WERI-Rb-1 (cell line): ENCODE measurements at regions not wholly inside any gene's neighbourhood (a gene's known extent, or its start where the extent isn't known, plus 50 kb on each side); places are given as distances from the start of the nearest gene placed in this dataset.

ENCODE experiments used
- DNase-seq: peaks from one replicate; pipeline ENCODE4 v3.0.0-alpha.2; 2020
- H3K27ac ChIP-seq: fragments of 250-450 bp; sonication (Bioruptor Pico); 2 replicates; pipeline ENCODE4 v1.5.1; 2020; ENCODE audit warnings: mild to moderate bottlenecking, moderate library complexity
- H3K27me3 ChIP-seq: fragments of 250-450 bp; sonication (Bioruptor Pico); 2 replicates; pipeline ENCODE4 v1.5.1; 2021; ENCODE audit warnings: mild to moderate bottlenecking, low read depth, moderate library complexity; ENCODE audit not compliant: insufficient read depth, severe bottlenecking
- H3K36me3 ChIP-seq: fragments of 250-450 bp; sonication (Bioruptor Pico); 2 replicates; pipeline ENCODE4 v1.5.1; 2020; ENCODE audit warnings: mild to moderate bottlenecking, moderate library complexity
- H3K4me3 ChIP-seq: 2 replicates; pipeline ENCODE4 v1.5.1; 2011; ENCODE audit warnings: low read depth, mild to moderate bottlenecking, control low read depth, low read length
- H3K9me3 ChIP-seq: fragments of 250-450 bp; sonication (Bioruptor Pico); 2 replicates; pipeline ENCODE4 v1.5.1; 2021; ENCODE audit warnings: mild to moderate bottlenecking, moderate library complexity; ENCODE audit not compliant: severe bottlenecking
- TF ChIP-seq, protein P1 (sequence below): IDR thresholded peaks from 2 replicates; pipeline ENCODE4 v1.5.1; 2011; ENCODE audit warnings: low read depth, mild to moderate bottlenecking, control low read depth, inconsistent platforms, low read length

- no peaks in the 10 kb centered on the region for H3K36me3 ChIP-seq
- no peak overlapping the region for H3K27ac ChIP-seq
- TF ChIP-seq, protein P1, sequence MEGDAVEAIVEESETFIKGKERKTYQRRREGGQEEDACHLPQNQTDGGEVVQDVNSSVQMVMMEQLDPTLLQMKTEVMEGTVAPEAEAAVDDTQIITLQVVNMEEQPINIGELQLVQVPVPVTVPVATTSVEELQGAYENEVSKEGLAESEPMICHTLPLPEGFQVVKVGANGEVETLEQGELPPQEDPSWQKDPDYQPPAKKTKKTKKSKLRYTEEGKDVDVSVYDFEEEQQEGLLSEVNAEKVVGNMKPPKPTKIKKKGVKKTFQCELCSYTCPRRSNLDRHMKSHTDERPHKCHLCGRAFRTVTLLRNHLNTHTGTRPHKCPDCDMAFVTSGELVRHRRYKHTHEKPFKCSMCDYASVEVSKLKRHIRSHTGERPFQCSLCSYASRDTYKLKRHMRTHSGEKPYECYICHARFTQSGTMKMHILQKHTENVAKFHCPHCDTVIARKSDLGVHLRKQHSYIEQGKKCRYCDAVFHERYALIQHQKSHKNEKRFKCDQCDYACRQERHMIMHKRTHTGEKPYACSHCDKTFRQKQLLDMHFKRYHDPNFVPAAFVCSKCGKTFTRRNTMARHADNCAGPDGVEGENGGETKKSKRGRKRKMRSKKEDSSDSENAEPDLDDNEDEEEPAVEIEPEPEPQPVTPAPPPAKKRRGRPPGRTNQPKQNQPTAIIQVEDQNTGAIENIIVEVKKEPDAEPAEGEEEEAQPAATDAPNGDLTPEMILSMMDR, result no peak
- no peak for DNase-seq
- H3K9me3 ChIP-seq, result peaks cover 5% of the 10 kb centered on the region
- H3K4me3 ChIP-seq, result no peak overlapping the region
- peaks cover 41% of the 10 kb centered on the region for H3K27me3 ChIP-seq
Measured at GRCh38 chr18:54532962-54533361, 58.1 kb upstream of the DYNAP start.
